HAP-1 (cell line): ENCODE measurements at regions not wholly inside any gene's neighbourhood (a gene's known extent, or its start where the extent isn't known, plus 50 kb on each side); places are given as distances from the start of the nearest gene placed in this dataset.

Source experiments
- DNase-seq, 2 experiments: peaks; one replicate each; pipeline ENCODE4 v3.0.0-alpha.2; 2016 to 2020; ENCODE audit warnings: low spot score in 2 of 2
- H3K27me3 ChIP-seq: fragments of 250-450 bp; sonication (Bioruptor Pico); 2 replicates; pipeline ENCODE4 v1.5.1; 2020; ENCODE audit warnings: low read depth, mild to moderate bottlenecking, moderate library complexity
- H3K36me3 ChIP-seq: fragments of 250-450 bp; sonication (Bioruptor Pico); replicated peaks from 2 replicates; pipeline ENCODE4 v1.5.1; 2020; ENCODE audit warnings: mild to moderate bottlenecking
- H3K4me1 ChIP-seq: fragments of 250-450 bp; sonication (Bioruptor Pico); 2 replicates; pipeline ENCODE4 v1.5.1; 2020; ENCODE audit warnings: mild to moderate bottlenecking
- H3K4me3 ChIP-seq: fragments of 250-450 bp; sonication (Bioruptor Pico); 2 replicates; pipeline ENCODE4 v1.5.1; 2020; ENCODE audit warnings: mild to moderate bottlenecking, moderate library complexity
- H3K9me3 ChIP-seq: fragments of 250-450 bp; sonication (Bioruptor Pico); 2 replicates; pipeline ENCODE4 v1.5.1; 2020; ENCODE audit warnings: mild to moderate bottlenecking, moderate library complexity
- in situ Hi-C: fragments of 300-500 bp; cut with MboI; formaldehyde crosslinking; loops from 3 replicates; pipeline ENCODE4 v1.14.3; 2020; ENCODE audit warnings: low sequenced_read_pairs, inconsistent platforms, mixed read lengths

GRCh38 chr16:52092126-52092525 lies 454.8 kb downstream of the TOX3 start:
- in situ Hi-C loops, result no loop called here
- H3K4me1 ChIP-seq, result peaks cover 13% of the 10 kb centered on the region
- no peak for DNase-seq
- no peak overlapping the region for H3K4me3 ChIP-seq
- H3K36me3 ChIP-seq, result no peaks in the 10 kb centered on the region
- H3K9me3 ChIP-seq, result no peaks in the 10 kb centered on the region
- H3K27me3 ChIP-seq, result no peaks in the 10 kb centered on the region

- H3K4me1 ChIP-seq, result no peaks in the 10 kb centered on the region; the same call in 1 of the 2 replicates
- in situ Hi-C loops, result no loop called here
- H3K36me3 ChIP-seq, result no peaks in the 10 kb centered on the region
- H3K27me3 ChIP-seq, result no peaks in the 10 kb centered on the region
- H3K4me3 ChIP-seq, result no peak overlapping the region
- no peaks in the 10 kb centered on the region for H3K9me3 ChIP-seq
- no peak for DNase-seq
These were observed 456.9 kb downstream of the TOX3 start for GRCh38 chr16:52090080-52090479.

- no peak for DNase-seq
- no peaks in the 10 kb centered on the region; the same call in 1 of the 2 replicates for H3K4me1 ChIP-seq
- no peak overlapping the region for H3K4me3 ChIP-seq
- no peaks in the 10 kb centered on the region for H3K9me3 ChIP-seq
- no peaks in the 10 kb centered on the region for H3K27me3 ChIP-seq
- in situ Hi-C loops, result no loop called here
- H3K36me3 ChIP-seq, result no peaks in the 10 kb centered on the region
These were observed 457.5 kb downstream of the TOX3 start for GRCh38 chr16:52089476-52089875.

GRCh38 chr16:52086901-52087300 lies 460.0 kb downstream of the TOX3 start:
- Histone ChIP-seq H3K9me3 (no peaks in the 10 kb centered on the region), H3K4me1 (no peaks in the 10 kb centered on the region; the same call in 1 of the 2 replicates), H3K36me3 (no peaks in the 10 kb centered on the region), H3K27me3 (no peaks in the 10 kb centered on the region; the same call in 1 of the 2 replicates), H3K4me3 (no peak overlapping the region)
- in situ Hi-C loops, result no loop called here
- no peak for DNase-seq

GRCh38 chr16:52078716-52079655 lies 468.0 kb downstream of the TOX3 start:
- H3K9me3 ChIP-seq, result no peaks in the 10 kb centered on the region
- in situ Hi-C loops, result no loop called here
- no peak overlapping the region for H3K4me3 ChIP-seq
- no peaks in the 10 kb centered on the region; the same call in 1 of the 2 replicates for H3K4me1 ChIP-seq
- H3K27me3 ChIP-seq, result no peaks in the 10 kb centered on the region; the same call in 1 of the 2 replicates
- no peak for DNase-seq
- H3K36me3 ChIP-seq, result no peaks in the 10 kb centered on the region

- H3K9me3 ChIP-seq, result no peaks in the 10 kb centered on the region
- H3K27me3 ChIP-seq, result no peaks in the 10 kb centered on the region; the same call in 1 of the 2 replicates
- in situ Hi-C loops, result no loop called here
- DNase-seq, result no peak
- H3K4me1 ChIP-seq, result no peaks in the 10 kb centered on the region; the same call in 1 of the 2 replicates
- no peaks in the 10 kb centered on the region for H3K36me3 ChIP-seq
- no peak overlapping the region for H3K4me3 ChIP-seq
These were observed 469.3 kb downstream of the TOX3 start for GRCh38 chr16:52077607-52078006.

- Histone ChIP-seq H3K27me3 (no peaks in the 10 kb centered on the region), H3K4me3 (no peak overlapping the region), H3K4me1 (no peaks in the 10 kb centered on the region; the same call in 1 of the 2 replicates), H3K9me3 (no peaks in the 10 kb centered on the region), H3K36me3 (no peaks in the 10 kb centered on the region)
- in situ Hi-C loops, result no loop called here
- DNase-seq, result no peak
These were observed 470.1 kb downstream of the TOX3 start for GRCh38 chr16:52076801-52077201.

GRCh38 chr16:52076332-52076731 lies 470.6 kb downstream of the TOX3 start:
- H3K4me1 ChIP-seq, result no peaks in the 10 kb centered on the region; the same call in 1 of the 2 replicates
- H3K9me3 ChIP-seq, result no peaks in the 10 kb centered on the region
- H3K27me3 ChIP-seq, result no peaks in the 10 kb centered on the region
- in situ Hi-C loops, result no loop called here
- no peak overlapping the region for H3K4me3 ChIP-seq
- no peaks in the 10 kb centered on the region for H3K36me3 ChIP-seq
- no peak for DNase-seq

- Histone ChIP-seq H3K27me3 (no peaks in the 10 kb centered on the region), H3K4me1 (peaks cover 2% of the 10 kb centered on the region; the same call in 1 of the 2 replicates), H3K36me3 (no peaks in the 10 kb centered on the region), H3K9me3 (no peaks in the 10 kb centered on the region), H3K4me3 (no peak overlapping the region)
- in situ Hi-C loops, result loop anchor here (25.0 kb wide), 1 partner anchor 788 kb away; no protein-coding TSS in a partner anchor
- no peak for DNase-seq
These were observed 472.8 kb downstream of the TOX3 start for GRCh38 chr16:52074133-52074532.

- DNase-seq, result no peak
- Histone ChIP-seq H3K36me3 (no peaks in the 10 kb centered on the region), H3K9me3 (no peaks in the 10 kb centered on the region), H3K4me3 (no peak overlapping the region), H3K4me1 (0 out of 2 replicates have a peak, but pooled peaks cover 2% of the 10 kb centered on the region), H3K27me3 (no peaks in the 10 kb centered on the region)
- in situ Hi-C loops, result loop anchor here (25.0 kb wide), 1 partner anchor 789 kb away; no protein-coding TSS in a partner anchor
These were observed 473.9 kb downstream of the TOX3 start for GRCh38 chr16:52073024-52073423.

GRCh38 chr16:52071101-52071500 lies 475.8 kb downstream of the TOX3 start:
- in situ Hi-C loops, result loop anchor here (25.0 kb wide), 1 partner anchor 791 kb away; no protein-coding TSS in a partner anchor
- no peaks in the 10 kb centered on the region for H3K27me3 ChIP-seq
- H3K36me3 ChIP-seq, result no peaks in the 10 kb centered on the region
- H3K9me3 ChIP-seq, result no peaks in the 10 kb centered on the region
- DNase-seq, result no peak
- 0 out of 2 replicates have a peak, but pooled peaks cover 2% of the 10 kb centered on the region for H3K4me1 ChIP-seq
- H3K4me3 ChIP-seq, result no peak overlapping the region

GRCh38 chr16:52070341-52071057 lies 476.4 kb downstream of the TOX3 start:
- H3K4me1 ChIP-seq, result 0 out of 2 replicates have a peak, but pooled peaks cover 2% of the 10 kb centered on the region
- no peaks in the 10 kb centered on the region for H3K9me3 ChIP-seq
- H3K36me3 ChIP-seq, result no peaks in the 10 kb centered on the region
- in situ Hi-C loops, result loop anchor here (25.0 kb wide), 1 partner anchor 792 kb away; no protein-coding TSS in a partner anchor
- no peaks in the 10 kb centered on the region for H3K27me3 ChIP-seq
- no peak overlapping the region for H3K4me3 ChIP-seq
- DNase-seq, result no peak

GRCh38 chr16:52069866-52070265 lies 477.1 kb downstream of the TOX3 start:
- Histone ChIP-seq H3K27me3 (no peaks in the 10 kb centered on the region), H3K9me3 (no peaks in the 10 kb centered on the region), H3K36me3 (no peaks in the 10 kb centered on the region), H3K4me1 (0 out of 2 replicates have a peak, but pooled peaks cover 2% of the 10 kb centered on the region), H3K4me3 (no peak overlapping the region)
- in situ Hi-C loops, result loop anchor here (10.0 to 25.0 kb wide), 2 partner anchors 792 to 955 kb away; no protein-coding TSS in a partner anchor
- DNase-seq, result peak; percentile 13 to 63
